ENCODE measurements at regions not wholly inside any gene's neighbourhood (a gene's known extent, or its start where the extent isn't known, plus 50 kb on each side); places are given as distances from the start of the nearest gene placed in this dataset.

- TF ChIP-seq RAD21 (IDR thresholded peaks at IDR 0.05) = no peak
- TF ChIP-seq CTCF (IDR thresholded peaks at IDR 0.05; ENCODE audit: low read depth, low read length, missing input control) = no peak
- no peak for TF ChIP-seq MAX (IDR thresholded peaks at IDR 0.05)
- TF ChIP-seq FOXA1 (IDR thresholded peaks at IDR 0.05) = no peak
- no peak for TF ChIP-seq JUND (IDR thresholded peaks at IDR 0.05)
- TF ChIP-seq TAF1 (conservative IDR thresholded peaks at IDR 0.05) = no peak
- no peak for TF ChIP-seq YY1 (IDR thresholded peaks at IDR 0.05)
- no peak for TF ChIP-seq FOXA2 (IDR thresholded peaks at IDR 0.05)
- no peak for TF ChIP-seq GABPA (IDR thresholded peaks at IDR 0.05 in 1 of 2, conservative IDR thresholded peaks at IDR 0.05 in 1 of 2)
- no peak for TF ChIP-seq REST (IDR thresholded peaks at IDR 0.05)
These were observed 780.1 kb downstream of the TFAP2A start for GRCh38 chr6:9634776-9635175.

Measured in liver (tissue), 3 donors.